B cell (primary cell): ENCODE measurements at regions not wholly inside any gene's neighbourhood (a gene's known extent, or its start where the extent isn't known, plus 50 kb on each side); places are given as distances from the start of the nearest gene placed in this dataset.

Source experiments
- ATAC-seq: fragments of 200-7000 bp; cut with Tn5 transposase; one replicate; pipeline ENCODE4 v1.10.0; 2021; ENCODE audit warnings: low read depth, mild to moderate bottlenecking, moderate number of reproducible peaks, moderate library complexity
- CTCF ChIA-PET: fragments of 350-600 bp; sonication (Branson Sonifier 250); formaldehyde crosslinking; loops from one replicate; lab custom pipeline; 2021; ENCODE audit warnings: antibody characterized with exemption, inconsistent platforms; lab: Charles Lee
- POLR2A ChIA-PET: fragments of 350-600 bp; sonication (Branson Sonifier 250); formaldehyde crosslinking; loops from one replicate; lab custom pipeline; 2021; ENCODE audit warnings: antibody characterized with exemption; lab: Charles Lee
- DNase-seq: peaks from one replicate; pipeline ENCODE4 v3.0.0; 2013
- H2AFZ ChIP-seq: 2 replicates; pipeline ENCODE4 v1.6.1; 2012; ENCODE audit warnings: mild to moderate bottlenecking, low read depth, low read length; ENCODE audit not compliant: insufficient read depth, poor library complexity, severe bottlenecking
- H3K27ac ChIP-seq, 2 donors: 1 replicate in 1 of 2; 2 replicates in 1 of 2; pipeline ENCODE4 v1.5.1; 2012 to 2013; ENCODE audit warnings: low read length in 2 of 2, mild to moderate bottlenecking in 2 of 2, moderate library complexity in 1 of 2
- H3K27me3 ChIP-seq, 4 experiments: fragments of 200-600 bp in 1 of 4; sonication (generic) in 1 of 4; replicated peaks in 1 of 4; 1 replicate in 2 of 4; 2 replicates in 2 of 4; pipeline versions ENCODE4 v1.6.1 to v1.7.0; 2013 to 2016; ENCODE audit warnings: low read length in 3 of 4, mild to moderate bottlenecking in 2 of 4, mixed read lengths in 1 of 4, moderate library complexity in 1 of 4; ENCODE audit not compliant: insufficient read depth in 4 of 4, control insufficient read depth in 3 of 4; ENCODE audit errors: control extremely low read depth in 1 of 4
- H3K36me3 ChIP-seq, 2 experiments: replicated peaks in 1 of 2; 1 replicate in 1 of 2; 2 replicates in 1 of 2; pipeline versions ENCODE4 v1.6.1 to v1.7.1; 2013; ENCODE audit warnings: low read length in 1 of 2; ENCODE audit not compliant: insufficient read depth in 2 of 2, control insufficient read depth in 1 of 2; ENCODE audit errors: control extremely low read depth in 1 of 2, extremely low read depth in 1 of 2
- H3K4me1 ChIP-seq, 2 donors: fragments of 200-600 bp in 1 of 2; sonication (generic) in 1 of 2; 1 replicate in 1 of 2; 2 replicates in 1 of 2; pipeline versions ENCODE4 v1.5.1 to v1.6.1; 2013 to 2017; ENCODE audit warnings: low read length in 2 of 2; ENCODE audit not compliant: control insufficient read depth in 2 of 2, insufficient read depth in 2 of 2
- H3K4me2 ChIP-seq: replicated peaks from 2 replicates; pipeline ENCODE3; 2012; ENCODE audit warnings: mild to moderate bottlenecking, low read depth, low read length; ENCODE audit not compliant: poor library complexity, severe bottlenecking
- H3K4me3 ChIP-seq, 5 experiments: fragments of 200-600 bp in 1 of 5; sonication (generic) in 1 of 5; 1 replicate in 3 of 5; 2 replicates in 2 of 5; pipeline versions ENCODE4 v1.5.1 to v1.7.0; 2011 to 2016; ENCODE audit warnings: low read length in 4 of 5, mild to moderate bottlenecking in 4 of 5, low read depth in 2 of 5, control low read depth in 1 of 5, moderate library complexity in 1 of 5; ENCODE audit not compliant: insufficient read depth in 1 of 5; ENCODE audit errors: control extremely low read depth in 1 of 5, extremely low read depth in 1 of 5
- H3K79me2 ChIP-seq: fragments of 200-600 bp; sonication (generic); one replicate; pipeline ENCODE4 v1.6.0; 2016; ENCODE audit warnings: low read length; ENCODE audit not compliant: control insufficient read depth, insufficient read depth
- H3K9ac ChIP-seq: fragments of 200-600 bp; sonication (generic); 2 replicates; pipeline ENCODE4 v1.6.1; 2017; ENCODE audit warnings: mild to moderate bottlenecking, low read length, moderate library complexity
- H3K9me3 ChIP-seq, 3 donors: one replicate each; pipeline versions ENCODE4 v1.6.1 to v1.7.1; 2013; ENCODE audit warnings: low read length in 2 of 3; ENCODE audit not compliant: control insufficient read depth in 2 of 3, insufficient read depth in 1 of 3; ENCODE audit errors: control extremely low read depth in 1 of 3
- H4K20me1 ChIP-seq: 2 replicates; pipeline ENCODE4 v1.6.0; 2012; ENCODE audit warnings: mild to moderate bottlenecking, low read length; ENCODE audit not compliant: insufficient read depth, control insufficient read depth, poor library complexity, severe bottlenecking
- H3K27ac Mint-ChIP-seq: one replicate; pipeline ENCODE4 v1.8.0; 2021; ENCODE audit warnings: mixed read lengths
- H3K27me3 Mint-ChIP-seq: one replicate; pipeline ENCODE4 v1.8.0; 2021; ENCODE audit warnings: mixed read lengths
- H3K4me1 Mint-ChIP-seq: one replicate; pipeline ENCODE4 v1.8.0; 2021; ENCODE audit warnings: mixed read lengths
- H3K4me3 Mint-ChIP-seq: one replicate; pipeline ENCODE4 v1.8.0; 2021; ENCODE audit warnings: mixed read lengths
- H3K9me3 Mint-ChIP-seq: one replicate; pipeline ENCODE4 v1.8.0; 2022; ENCODE audit warnings: mixed read lengths; ENCODE audit not compliant: insufficient read depth
- CTCF ChIP-seq: fragments of 200-600 bp; IDR thresholded peaks from one replicate; pipeline ENCODE4 v1.8.0; 2022; ENCODE audit warnings: antibody characterized with exemption, mild to moderate bottlenecking
- EZH2 ChIP-seq: IDR thresholded peaks from 2 replicates; pipeline ENCODE4 v1.6.1; 2012; ENCODE audit warnings: borderline replicate concordance, low read depth, mild to moderate bottlenecking, moderate library complexity, low read length; ENCODE audit not compliant: insufficient read depth, poor library complexity, severe bottlenecking
- WGBS: methylation state at CpG from one replicate; pipeline ENCODE4 v1.1.5; 2013; ENCODE audit warnings: missing lambda C conversion rate; ENCODE audit not compliant: insufficient coverage; 5-methylcytosine and 5-hydroxymethylcytosine counted together
- intact Hi-C: fragments of 100-400 bp; cut with micrococcal nuclease; formaldehyde crosslinking; loops from one replicate; pipeline ENCODE4 v1.10.0; 2022

GRCh38 chr18:65975536-65975935 is 224.7 kb downstream of the CDH7 start:
- H3K9me3 ChIP-seq: no peaks in the 10 kb centered on the region
- no peaks in the 10 kb centered on the region for H3K4me1 ChIP-seq
- POLR2A ChIA-PET: no interaction called here
- H3K79me2 ChIP-seq: no peaks in the 10 kb centered on the region
- Mint-ChIP-seq H3K4me3 (no peak overlapping the region), H3K27ac (no peak overlapping the region), H3K27me3 (no peaks in the 10 kb centered on the region), H3K4me1 (no peaks in the 10 kb centered on the region), H3K9me3 (no peaks in the 10 kb centered on the region)
- H3K36me3 ChIP-seq: no peaks in the 10 kb centered on the region
- no peak for TF ChIP-seq EZH2
- no peak for TF ChIP-seq CTCF
- no peak overlapping the region for H3K9ac ChIP-seq
- H2AFZ ChIP-seq: no peak overlapping the region
- CTCF ChIA-PET: no interaction called here
- ATAC-seq (no peak), DNase-seq (no peak)
- no peak overlapping the region for H3K27ac ChIP-seq
- intact Hi-C loops: no loop called here
- no CpG with 5 or more reads among the region's 3 CpGs for WGBS
- H3K4me3 ChIP-seq: no peak overlapping the region
- no peaks in the 10 kb centered on the region for H3K27me3 ChIP-seq
- H4K20me1 ChIP-seq: no peaks in the 10 kb centered on the region
- H3K4me2 ChIP-seq: no peak overlapping the region

GRCh38 chr18:65974758-65975157 is 223.9 kb downstream of the CDH7 start:
- Histone ChIP-seq H3K4me1 (no peaks in the 10 kb centered on the region), H3K27me3 (no peaks in the 10 kb centered on the region), H2AFZ (no peak overlapping the region), H3K4me3 (no peak overlapping the region), H3K4me2 (no peak overlapping the region), H3K9ac (no peak overlapping the region), H3K79me2 (no peaks in the 10 kb centered on the region), H3K36me3 (no peaks in the 10 kb centered on the region), H4K20me1 (no peaks in the 10 kb centered on the region), H3K9me3 (no peaks in the 10 kb centered on the region), H3K27ac (no peak overlapping the region)
- no CpG with 5 or more reads among the region's 3 CpGs for WGBS
- H3K4me1 Mint-ChIP-seq: no peaks in the 10 kb centered on the region
- DNase-seq: no peak
- H3K9me3 Mint-ChIP-seq: no peaks in the 10 kb centered on the region
- no peak for TF ChIP-seq CTCF
- no peak for TF ChIP-seq EZH2
- no peak for ATAC-seq
- H3K27ac Mint-ChIP-seq: no peak overlapping the region
- no peaks in the 10 kb centered on the region for H3K27me3 Mint-ChIP-seq
- CTCF ChIA-PET: no interaction called here
- POLR2A ChIA-PET: no interaction called here
- H3K4me3 Mint-ChIP-seq: no peak overlapping the region
- intact Hi-C loops: no loop called here
